HFFc6 (cell line): ENCODE measurements at regions not wholly inside any gene's neighbourhood (a gene's known extent, or its start where the extent isn't known, plus 50 kb on each side); places are given as distances from the start of the nearest gene placed in this dataset.

Source experiments
- DNase-seq: peaks from one replicate; pipeline ENCODE4 v3.0.0-alpha.2; 2018
- H3K27ac Mint-ChIP-seq: 2 replicates; pipeline ENCODE4 v1.8.0; 2020; ENCODE audit warnings: mild to moderate bottlenecking, mixed read lengths
- H3K27me3 Mint-ChIP-seq: 2 replicates; pipeline ENCODE4 v1.8.0; 2021; ENCODE audit warnings: mild to moderate bottlenecking, moderate library complexity, mixed read lengths; ENCODE audit not compliant: insufficient read depth
- H3K36me3 Mint-ChIP-seq: 2 replicates; pipeline ENCODE4 v1.8.0; 2021; ENCODE audit warnings: low read depth, mixed read lengths
- H3K4me1 Mint-ChIP-seq: 2 replicates; pipeline ENCODE4 v1.8.0; 2020; ENCODE audit warnings: low read depth, mixed read lengths
- H3K4me3 Mint-ChIP-seq: 2 replicates; pipeline ENCODE4 v1.8.0; 2020; ENCODE audit warnings: mild to moderate bottlenecking, moderate library complexity, mixed read lengths
- H3K9me3 Mint-ChIP-seq: 2 replicates; pipeline ENCODE4 v1.8.0; 2020; ENCODE audit warnings: mild to moderate bottlenecking, mixed read lengths
- CTCF ChIP-seq: fragments of 200-600 bp; sonication (generic); IDR thresholded peaks from 2 replicates; pipeline ENCODE4 v1.5.0; 2021; ENCODE audit warnings: antibody characterized with exemption, mild to moderate bottlenecking

- H3K9me3 Mint-ChIP-seq, result peaks cover 26% of the 10 kb centered on the region
- TF ChIP-seq CTCF, result no peak
- H3K4me3 Mint-ChIP-seq, result no peak overlapping the region
- H3K36me3 Mint-ChIP-seq, result 0 out of 2 replicates have a peak, but pooled peaks cover 4% of the 10 kb centered on the region
- H3K4me1 Mint-ChIP-seq, result peaks cover 9% of the 10 kb centered on the region
- DNase-seq, result no peak
- H3K27ac Mint-ChIP-seq, result no peak overlapping the region
- H3K27me3 Mint-ChIP-seq, result peaks cover 22% of the 10 kb centered on the region
Observed at GRCh38 chr6:210778-211374, 81.4 kb upstream of the DUSP22 start.

DNA sequence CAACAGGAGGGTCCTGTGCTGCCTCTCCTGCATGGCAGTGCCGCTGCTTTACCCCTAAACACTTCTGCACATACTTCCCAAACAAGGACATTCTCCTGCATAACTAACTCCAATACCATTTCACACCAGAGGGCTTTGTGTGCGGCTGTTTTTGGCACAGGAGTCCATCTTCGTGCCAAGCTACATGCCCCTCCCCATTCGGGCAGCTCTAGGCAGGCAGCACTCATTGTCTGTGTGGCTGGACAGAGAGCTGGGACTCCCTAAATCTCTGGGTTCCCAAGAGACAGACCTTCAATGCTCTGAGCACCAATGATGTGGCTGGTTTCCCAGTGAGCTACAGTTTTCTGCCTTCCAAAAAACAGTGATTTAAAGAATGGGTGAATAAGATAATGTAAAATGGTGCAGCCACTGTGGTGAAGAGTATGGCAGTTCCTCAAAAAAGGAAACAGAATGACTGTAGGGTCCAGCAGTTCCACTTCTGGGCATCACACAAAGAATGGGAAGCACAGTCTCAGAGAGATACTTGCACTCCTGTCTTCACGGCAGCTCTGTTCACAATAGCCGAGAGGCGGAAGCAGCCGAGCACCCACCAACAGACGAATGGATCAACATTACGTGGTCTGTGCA, 80.3 kb upstream of the DUSP22 start:
- H3K9me3 Mint-ChIP-seq, result peaks cover 26% of the 10 kb centered on the region

DNA sequence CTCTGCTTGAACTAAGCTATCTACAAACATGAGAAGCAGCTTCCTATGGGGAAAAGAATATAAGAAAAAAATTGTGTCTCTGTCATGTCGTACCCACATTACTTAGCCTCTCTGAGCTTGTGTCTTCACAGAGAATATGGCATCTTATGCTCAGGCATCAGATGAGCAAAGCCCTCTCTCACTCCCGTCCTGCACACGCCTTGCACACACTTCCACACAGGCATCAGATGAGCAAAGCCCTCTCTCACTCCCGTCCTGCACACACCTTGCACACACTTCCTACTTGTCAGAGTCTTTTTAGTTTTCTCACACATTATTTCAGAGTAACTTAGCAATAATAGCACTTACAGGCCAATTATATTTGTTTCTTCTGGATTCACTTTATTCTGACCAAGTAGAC, 79.0 kb upstream of the DUSP22 start:
- H3K27ac Mint-ChIP-seq, result no peak overlapping the region

More for the DNA sequence above, 80.3 kb upstream of the DUSP22 start:
- H3K4me1 Mint-ChIP-seq, result peaks cover 10% of the 10 kb centered on the region
- H3K4me3 Mint-ChIP-seq, result no peak overlapping the region
- peaks cover 22% of the 10 kb centered on the region for H3K27me3 Mint-ChIP-seq
- H3K27ac Mint-ChIP-seq, result no peak overlapping the region
- no peak for TF ChIP-seq CTCF
- no peak for DNase-seq
- H3K36me3 Mint-ChIP-seq, result 0 out of 2 replicates have a peak, but pooled peaks cover 4% of the 10 kb centered on the region

GRCh38 chr6:214428-214827, 77.9 kb upstream of the DUSP22 start:
- Mint-ChIP-seq H3K4me3 (no peak overlapping the region), H3K9me3 (peaks cover 29% of the 10 kb centered on the region), H3K4me1 (peaks cover 10% of the 10 kb centered on the region), H3K27ac (no peak overlapping the region), H3K36me3 (0 out of 2 replicates have a peak, but pooled peaks cover 4% of the 10 kb centered on the region), H3K27me3 (peaks cover 18% of the 10 kb centered on the region)
- TF ChIP-seq CTCF, result no peak
- DNase-seq, result no peak

More for the DNA sequence above, 79.0 kb upstream of the DUSP22 start:
- H3K27me3 Mint-ChIP-seq, result peaks cover 24% of the 10 kb centered on the region
- H3K9me3 Mint-ChIP-seq, result peaks cover 32% of the 10 kb centered on the region
- H3K4me1 Mint-ChIP-seq, result peaks cover 10% of the 10 kb centered on the region
- no peak overlapping the region for H3K4me3 Mint-ChIP-seq
- TF ChIP-seq CTCF, result no peak
- 0 out of 2 replicates have a peak, but pooled peaks cover 4% of the 10 kb centered on the region for H3K36me3 Mint-ChIP-seq
- no peak for DNase-seq

DNA sequence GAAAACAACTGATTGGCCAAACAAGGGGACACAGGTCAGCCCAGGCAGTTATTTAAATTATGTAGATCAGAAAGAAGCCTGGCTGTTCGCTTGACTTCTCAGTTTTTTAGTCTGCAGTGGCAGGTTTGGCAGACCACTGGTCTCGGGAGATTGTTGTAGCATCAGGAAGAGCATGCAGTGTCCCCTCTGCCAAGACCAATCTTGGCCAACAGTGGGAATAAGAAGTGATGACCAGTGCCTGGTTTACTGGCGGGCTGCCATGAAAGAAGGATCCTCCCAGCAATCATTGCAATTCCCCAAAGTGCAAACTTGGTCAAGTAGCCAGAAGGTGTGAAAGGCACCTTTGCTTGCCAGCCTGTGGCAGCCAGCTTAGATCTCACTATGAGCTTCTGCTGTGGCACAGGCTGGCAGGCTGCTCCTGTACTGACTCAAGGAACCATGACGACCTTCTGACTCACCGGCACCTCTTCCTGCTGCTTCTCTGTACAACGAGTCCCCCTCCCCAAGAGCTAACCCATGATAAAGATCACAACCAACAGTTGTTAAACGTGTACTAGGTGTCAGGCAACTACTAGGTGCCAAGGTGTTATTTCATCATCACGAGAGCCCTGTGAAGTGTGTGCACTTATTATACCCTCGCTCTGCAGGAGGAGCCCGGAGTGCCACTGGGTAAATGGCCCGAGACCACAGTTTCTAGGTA, 76.8 kb upstream of the DUSP22 start:
- DNase-seq, result no peak
- Mint-ChIP-seq H3K27me3 (peaks cover 19% of the 10 kb centered on the region), H3K4me1 (peaks cover 14% of the 10 kb centered on the region), H3K9me3 (peaks cover 23% of the 10 kb centered on the region), H3K27ac (no peak overlapping the region), H3K36me3 (0 out of 2 replicates have a peak, but pooled peaks cover 4% of the 10 kb centered on the region), H3K4me3 (no peak overlapping the region)
- no peak for TF ChIP-seq CTCF
